Fibroblast of mammary gland (primary cell): ENCODE measurements at regions not wholly inside any gene's neighbourhood (a gene's known extent, or its start where the extent isn't known, plus 50 kb on each side); places are given as distances from the start of the nearest gene placed in this dataset.

Experiments used
- DNase-seq: peaks from one replicate; pipeline ENCODE4 v3.0.0-alpha.2; 2010; ENCODE audit warnings: low read depth
- H3K4me3 ChIP-seq: 2 replicates; pipeline ENCODE4 v1.5.1; 2011; ENCODE audit warnings: low read depth, mild to moderate bottlenecking, low read length, moderate library complexity; ENCODE audit not compliant: control insufficient read depth
- CTCF ChIP-seq: conservative IDR thresholded peaks from 2 replicates; pipeline ENCODE4 v1.5.1; 2011; ENCODE audit warnings: low read depth, low read length, inconsistent platforms; ENCODE audit not compliant: control insufficient read depth, insufficient read depth

- no peak overlapping the region for H3K4me3 ChIP-seq
- peak; percentile 21 for DNase-seq
- no peak for TF ChIP-seq CTCF
Measured at GRCh38 chr13:84405286-84405685, 523.0 kb upstream of the SLITRK1 start.

- H3K4me3 ChIP-seq = no peak overlapping the region
- peak; percentile 93 for DNase-seq
- no peak for TF ChIP-seq CTCF
Measured at GRCh38 chr13:84400706-84401105, 518.4 kb upstream of the SLITRK1 start.

- no peak overlapping the region for H3K4me3 ChIP-seq
- DNase-seq = peak; percentile 18
- TF ChIP-seq CTCF = no peak
Measured at GRCh38 chr13:84399320-84400085, 517.2 kb upstream of the SLITRK1 start.

GRCh38 chr13:84393981-84394625, 511.8 kb upstream of the SLITRK1 start:
- no peak overlapping the region for H3K4me3 ChIP-seq
- no peak for TF ChIP-seq CTCF
- DNase-seq = no peak

GRCh38 chr13:84380866-84381265, 498.6 kb upstream of the SLITRK1 start:
- DNase-seq = no peak
- TF ChIP-seq CTCF = no peak

GRCh38 chr13:84377106-84377505, 494.8 kb upstream of the SLITRK1 start:
- no peak for DNase-seq
- no peak overlapping the region for H3K4me3 ChIP-seq
- no peak for TF ChIP-seq CTCF

More at GRCh38 chr13:84380866-84381265, 498.6 kb upstream of the SLITRK1 start:
- H3K4me3 ChIP-seq = no peak overlapping the region
